ENCODE measurements at regions not wholly inside any gene's neighbourhood (a gene's known extent, or its start where the extent isn't known, plus 50 kb on each side); places are given as distances from the start of the nearest gene placed in this dataset.

DNA sequence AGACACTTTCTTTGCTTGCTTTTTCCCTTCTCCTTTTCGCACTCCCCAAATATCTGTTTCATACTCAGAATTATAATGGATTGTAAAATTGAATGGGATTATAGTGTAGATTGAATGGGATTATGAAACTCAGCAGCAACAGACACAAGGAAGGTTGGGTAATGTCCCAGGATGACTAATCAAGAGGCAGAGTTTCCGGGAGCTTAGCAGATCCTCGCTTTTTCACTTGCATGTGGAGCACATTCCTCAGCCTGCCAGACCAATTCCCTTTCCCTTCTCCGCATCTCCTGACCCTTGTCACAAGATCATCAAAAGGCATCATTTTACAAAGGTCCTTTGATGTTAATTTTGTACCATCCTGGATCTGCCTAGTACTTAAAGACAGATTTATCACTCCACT lies 55.1 kb upstream of the SLC1A1 start:
- TF ChIP-seq CEBPB (IDR thresholded peaks at IDR 0.05) (peak; percentile 25 to 33; a peak in 1 of 4 replicates), MYC (IDR thresholded peaks at IDR 0.05; ENCODE audit: borderline replicate concordance, low read length) (no peak)
- ChIA-PET POLR2A (interaction anchor here (1.4 kb wide), 1 partner anchor 14 kb away, joined by 3 read pairs; no protein-coding TSS in a partner anchor), CTCF (no interaction called here)
- no peak for FAIRE-seq
- Histone ChIP-seq H3K27ac (no peak overlapping the region), H3K4me2 (no peak overlapping the region), H3K4me3 (no peak overlapping the region), H3K9me3 (peaks cover 21% of the 10 kb centered on the region; the same call in 2 of the 3 replicates), H3K4me1 (no peaks in the 10 kb centered on the region)
- WGBS (ENCODE audit: missing lambda C conversion rate) = 65% methylated on average over 4 of the region's 4 CpGs
- peak in 1 of 2 experiments; percentile 20 for DNase-seq (ENCODE audit: low read depth in 1 of 2, low spot score in 1 of 2)
- no peak; a peak in 1 of 6 replicates for ATAC-seq

DNA sequence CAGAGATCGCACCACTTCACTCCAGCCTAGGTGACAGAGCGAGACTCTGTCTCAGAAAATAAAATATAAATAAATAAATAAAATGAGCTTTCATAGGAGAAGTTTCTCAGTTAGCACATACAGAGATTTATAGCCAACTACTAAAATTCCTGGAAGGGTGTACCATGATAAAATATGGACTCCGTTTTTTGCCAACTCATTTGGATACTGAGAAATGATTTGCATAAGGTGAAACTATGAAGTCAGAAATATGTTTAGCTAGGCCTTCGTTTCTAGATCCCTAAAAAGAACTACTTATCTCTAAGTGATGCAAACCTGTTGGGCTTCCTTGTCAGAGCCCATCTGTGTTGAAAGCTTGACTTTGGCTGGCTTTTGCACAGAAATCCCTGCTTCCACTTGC lies 56.9 kb upstream of the SLC1A1 start:
- WGBS (ENCODE audit: missing lambda C conversion rate) = 65% methylated on average over 4 of the region's 4 CpGs
- POLR2A ChIA-PET = interaction anchor here (0.5 kb wide), 1 partner anchor 13 kb away, joined by 3 read pairs; no protein-coding TSS in a partner anchor
- Histone ChIP-seq H3K9me3 (peaks cover 4% of the 10 kb centered on the region; the same call in 2 of the 3 replicates), H3K4me2 (no peak overlapping the region), H3K4me3 (no peak overlapping the region), H3K4me1 (no peaks in the 10 kb centered on the region), H3K27ac (no peak overlapping the region)
- DNase-seq (ENCODE audit: low read depth in 1 of 2, low spot score in 1 of 2) (no peak), ATAC-seq (no peak), FAIRE-seq (no peak)
- CTCF ChIA-PET = interaction anchor here (1.4 kb wide), 1 partner anchor 67 kb away, joined by 3 read pairs; no protein-coding TSS in a partner anchor
- TF ChIP-seq TFCP2L1 (CRISPR knock-in tag; IDR thresholded peaks at IDR 0.05) (no peak), FOSL2 (IDR thresholded peaks at IDR 0.05) (no peak), FOSL2 (CRISPR knock-in tag; IDR thresholded peaks at IDR 0.05) (no peak), POLR2A (IDR thresholded peaks at IDR 0.05; ENCODE audit: low read length) (no peak)

DNA sequence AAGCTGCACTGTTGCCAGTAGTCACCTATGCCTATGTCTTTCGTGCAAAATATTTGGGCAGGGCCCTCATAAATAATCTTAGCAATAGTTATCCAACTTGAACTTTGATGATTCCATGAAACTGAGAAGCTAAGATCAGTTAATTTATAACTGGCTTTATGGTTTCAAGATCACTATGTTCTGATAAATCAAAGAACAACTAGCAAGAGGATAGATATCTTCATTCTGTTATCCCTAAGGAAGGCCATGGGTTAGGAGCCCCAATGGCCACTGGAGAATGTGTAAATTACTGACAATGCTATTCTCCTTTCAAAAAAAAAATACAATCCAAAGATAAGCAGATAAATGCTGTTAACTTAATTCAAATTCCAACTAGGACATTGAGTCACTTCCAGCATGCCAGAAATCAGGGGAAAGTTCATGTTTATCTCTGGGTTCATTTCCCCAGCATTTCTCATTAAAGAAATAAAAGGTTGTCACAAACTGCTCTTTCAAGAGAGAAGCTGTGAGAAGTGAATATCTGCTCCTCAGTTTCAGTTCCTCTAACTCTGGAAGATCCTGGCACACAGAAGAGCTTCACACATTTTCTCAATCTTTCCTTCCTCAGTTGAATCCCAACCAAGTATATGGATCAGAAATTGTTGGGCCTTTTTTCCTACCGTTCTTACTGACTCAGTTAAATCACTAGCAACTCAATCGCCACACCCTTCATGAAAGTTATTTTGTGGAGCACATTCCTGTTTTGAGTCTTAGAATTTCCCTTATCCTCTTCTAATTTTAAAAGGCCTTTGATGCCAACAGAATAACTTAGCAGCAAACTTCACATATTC lies 59.6 kb upstream of the SLC1A1 start:
- 53% methylated on average over 3 of the region's 3 CpGs for WGBS (ENCODE audit: missing lambda C conversion rate)
- FAIRE-seq = no peak
- H3K4me1 ChIP-seq = no peaks in the 10 kb centered on the region
- H3K9me3 ChIP-seq = no peaks in the 10 kb centered on the region
- TF ChIP-seq HDAC2 (IDR thresholded peaks at IDR 0.05) (no peak), MAX (IDR thresholded peaks at IDR 0.05) (no peak), CBX8 (IDR thresholded peaks at IDR 0.05) (no peak), ZSCAN20 (CRISPR knock-in tag; IDR thresholded peaks at IDR 0.05) (no peak), ZFP36 (IDR thresholded peaks at IDR 0.05; ENCODE audit: borderline replicate concordance, partially characterized antibody) (no peak), NPAS2 (CRISPR knock-in tag; IDR thresholded peaks at IDR 0.05; ENCODE audit: borderline replicate concordance) (no peak), RAD21 (conservative IDR thresholded peaks at IDR 0.05 in 1 of 2, IDR thresholded peaks at IDR 0.05 in 1 of 2) (no peak), POLR2A (IDR thresholded peaks at IDR 0.05; ENCODE audit: low read length) (no peak), E2F6 (IDR thresholded peaks at IDR 0.05; ENCODE audit: borderline replicate concordance, low read depth) (no peak), ELK1 (IDR thresholded peaks at IDR 0.05; ENCODE audit: low read depth, low read length) (no peak), MAFK (IDR thresholded peaks at IDR 0.05; ENCODE audit: partially characterized antibody) (no peak), MYC (IDR thresholded peaks at IDR 0.05; ENCODE audit: borderline replicate concordance, low read length) (no peak), PBX3 (IDR thresholded peaks at IDR 0.05) (no peak), RARB (CRISPR knock-in tag; IDR thresholded peaks at IDR 0.05) (no peak)
- TF ChIP-seq, protein P1, sequence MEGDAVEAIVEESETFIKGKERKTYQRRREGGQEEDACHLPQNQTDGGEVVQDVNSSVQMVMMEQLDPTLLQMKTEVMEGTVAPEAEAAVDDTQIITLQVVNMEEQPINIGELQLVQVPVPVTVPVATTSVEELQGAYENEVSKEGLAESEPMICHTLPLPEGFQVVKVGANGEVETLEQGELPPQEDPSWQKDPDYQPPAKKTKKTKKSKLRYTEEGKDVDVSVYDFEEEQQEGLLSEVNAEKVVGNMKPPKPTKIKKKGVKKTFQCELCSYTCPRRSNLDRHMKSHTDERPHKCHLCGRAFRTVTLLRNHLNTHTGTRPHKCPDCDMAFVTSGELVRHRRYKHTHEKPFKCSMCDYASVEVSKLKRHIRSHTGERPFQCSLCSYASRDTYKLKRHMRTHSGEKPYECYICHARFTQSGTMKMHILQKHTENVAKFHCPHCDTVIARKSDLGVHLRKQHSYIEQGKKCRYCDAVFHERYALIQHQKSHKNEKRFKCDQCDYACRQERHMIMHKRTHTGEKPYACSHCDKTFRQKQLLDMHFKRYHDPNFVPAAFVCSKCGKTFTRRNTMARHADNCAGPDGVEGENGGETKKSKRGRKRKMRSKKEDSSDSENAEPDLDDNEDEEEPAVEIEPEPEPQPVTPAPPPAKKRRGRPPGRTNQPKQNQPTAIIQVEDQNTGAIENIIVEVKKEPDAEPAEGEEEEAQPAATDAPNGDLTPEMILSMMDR (IDR thresholded peaks at IDR 0.05) = no peak
- TF ChIP-seq, protein P2, sequence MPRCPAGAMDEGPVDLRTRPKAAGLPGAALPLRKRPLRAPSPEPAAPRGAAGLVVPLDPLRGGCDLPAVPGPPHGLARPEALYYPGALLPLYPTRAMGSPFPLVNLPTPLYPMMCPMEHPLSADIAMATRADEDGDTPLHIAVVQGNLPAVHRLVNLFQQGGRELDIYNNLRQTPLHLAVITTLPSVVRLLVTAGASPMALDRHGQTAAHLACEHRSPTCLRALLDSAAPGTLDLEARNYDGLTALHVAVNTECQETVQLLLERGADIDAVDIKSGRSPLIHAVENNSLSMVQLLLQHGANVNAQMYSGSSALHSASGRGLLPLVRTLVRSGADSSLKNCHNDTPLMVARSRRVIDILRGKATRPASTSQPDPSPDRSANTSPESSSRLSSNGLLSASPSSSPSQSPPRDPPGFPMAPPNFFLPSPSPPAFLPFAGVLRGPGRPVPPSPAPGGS (IDR thresholded peaks at IDR 0.05) = no peak
- TF ChIP-seq, protein P3, sequence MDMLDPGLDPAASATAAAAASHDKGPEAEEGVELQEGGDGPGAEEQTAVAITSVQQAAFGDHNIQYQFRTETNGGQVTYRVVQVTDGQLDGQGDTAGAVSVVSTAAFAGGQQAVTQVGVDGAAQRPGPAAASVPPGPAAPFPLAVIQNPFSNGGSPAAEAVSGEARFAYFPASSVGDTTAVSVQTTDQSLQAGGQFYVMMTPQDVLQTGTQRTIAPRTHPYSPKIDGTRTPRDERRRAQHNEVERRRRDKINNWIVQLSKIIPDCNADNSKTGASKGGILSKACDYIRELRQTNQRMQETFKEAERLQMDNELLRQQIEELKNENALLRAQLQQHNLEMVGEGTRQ (IDR thresholded peaks at IDR 0.05) = no peak
- no peak for ATAC-seq
- H3K27ac ChIP-seq = no peak overlapping the region
- no peak for DNase-seq (ENCODE audit: low read depth in 1 of 2, low spot score in 1 of 2)
- no peak overlapping the region for H3K4me2 ChIP-seq
- ChIA-PET POLR2A (no interaction called here), CTCF (interaction anchor here (0.6 to 0.8 kb wide), 3 partner anchors 19 to 1282 kb away, joined by 3 to 5 read pairs (median 3); no protein-coding TSS in a partner anchor)
- no peak overlapping the region for H3K4me3 ChIP-seq
